Smooth muscle cell (in vitro differentiated cells): ENCODE measurements at regions not wholly inside any gene's neighbourhood (a gene's known extent, or its start where the extent isn't known, plus 50 kb on each side); places are given as distances from the start of the nearest gene placed in this dataset.
"Not testable (repeated sequence)": the region's sequence is repeated elsewhere in the genome, so short reads cannot be mapped to it uniquely, and the experiment has no call there.

ENCODE experiments used
- DNase-seq: peaks from one replicate; lab custom pipeline; 2025; ENCODE audit not compliant: unreplicated experiment; lab: John Stamatoyannopoulos, UW
- H2AFZ ChIP-seq: fragments of 200-600 bp; sonication (generic); 2 replicates; pipeline ENCODE4 v1.6.0; 2016; ENCODE audit warnings: antibody characterized with exemption, low read depth, mild to moderate bottlenecking
- H3F3A ChIP-seq: fragments of 200-600 bp; sonication (generic); 2 replicates; pipeline ENCODE4 v1.6.0; 2017; ENCODE audit warnings: antibody characterized with exemption, low read depth
- H3K27ac ChIP-seq: fragments of 200-600 bp; sonication (generic); 2 replicates; pipeline ENCODE4 v1.5.1; 2016; ENCODE audit warnings: low read depth, mild to moderate bottlenecking
- H3K27me3 ChIP-seq: fragments of 200-600 bp; sonication (generic); 2 replicates; pipeline ENCODE4 v1.6.1; 2016; ENCODE audit warnings: low read depth, mild to moderate bottlenecking
- H3K36me3 ChIP-seq: fragments of 200-600 bp; sonication (generic); 2 replicates; pipeline ENCODE4 v1.5.1; 2016; ENCODE audit warnings: low read depth
- H3K4me1 ChIP-seq: fragments of 200-600 bp; sonication (generic); 2 replicates; pipeline ENCODE4 v1.5.1; 2016; ENCODE audit warnings: low read depth
- H3K4me2 ChIP-seq: fragments of 200-600 bp; sonication (generic); 2 replicates; pipeline ENCODE4 v1.6.0; 2016; ENCODE audit warnings: mild to moderate bottlenecking
- H3K4me3 ChIP-seq: fragments of 200-600 bp; sonication (generic); 2 replicates; pipeline ENCODE4 v1.5.1; 2016; ENCODE audit warnings: mild to moderate bottlenecking
- H3K79me2 ChIP-seq: fragments of 200-600 bp; sonication (generic); 2 replicates; pipeline ENCODE4 v1.6.0; 2016; ENCODE audit warnings: low read depth, mild to moderate bottlenecking
- H3K9ac ChIP-seq: fragments of 200-600 bp; sonication (generic); 2 replicates; pipeline ENCODE4 v1.6.0; 2016; ENCODE audit warnings: low read depth
- H3K9me3 ChIP-seq: fragments of 200-600 bp; sonication (generic); replicated peaks from 2 replicates; pipeline ENCODE4 v1.5.1; 2016; ENCODE audit warnings: low read depth
- H4K20me1 ChIP-seq: fragments of 200-600 bp; sonication (generic); 2 replicates; pipeline ENCODE4 v1.6.0; 2016; ENCODE audit warnings: low read depth
- WGBS: methylation state at CpG from one replicate; pipeline ENCODE4 v1.1.7; 2016; ENCODE audit warnings: low lambda C conversion rate; 5-methylcytosine and 5-hydroxymethylcytosine counted together
- TF ChIP-seq, protein P1 (sequence below): fragments of 200-600 bp; sonication (generic); IDR thresholded peaks from 2 replicates; pipeline ENCODE4 v1.5.1; 2017; ENCODE audit warnings: borderline replicate concordance, mild to moderate bottlenecking, antibody characterized with exemption; ENCODE audit not compliant: insufficient read depth, poor library complexity, severe bottlenecking

DNA sequence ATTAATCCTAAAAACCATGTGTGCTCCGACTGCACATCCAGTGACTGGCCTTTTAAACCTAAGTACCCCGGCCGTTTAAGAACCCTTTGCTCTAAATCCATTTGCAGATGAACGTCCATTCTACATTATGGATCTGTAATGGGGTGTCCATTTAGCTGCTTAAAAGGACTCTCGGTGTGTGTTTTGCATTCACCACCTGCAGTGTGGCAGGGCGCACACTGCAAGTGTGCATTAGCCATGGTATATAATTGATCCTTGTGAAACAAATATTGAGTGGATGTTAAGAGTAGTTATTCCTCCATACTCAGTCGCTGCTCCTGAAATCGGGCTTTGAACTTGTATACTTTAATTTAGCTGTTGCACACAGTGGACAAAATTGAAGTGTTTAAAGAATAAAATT lies 190.1 kb upstream of the WWC1 start:
- DNase-seq = no peak
- Histone ChIP-seq H4K20me1 (no peaks in the 10 kb centered on the region), H2AFZ (no peak overlapping the region), H3K4me2 (no peak overlapping the region), H3K4me1 (peaks cover 11% of the 10 kb centered on the region), H3F3A (no peaks in the 10 kb centered on the region), H3K9me3 (no peaks in the 10 kb centered on the region), H3K27ac (no peak overlapping the region), H3K9ac (no peak overlapping the region), H3K79me2 (no peaks in the 10 kb centered on the region), H3K4me3 (no peak overlapping the region), H3K36me3 (no peaks in the 10 kb centered on the region), H3K27me3 (no peaks in the 10 kb centered on the region)
- TF ChIP-seq, protein P1, sequence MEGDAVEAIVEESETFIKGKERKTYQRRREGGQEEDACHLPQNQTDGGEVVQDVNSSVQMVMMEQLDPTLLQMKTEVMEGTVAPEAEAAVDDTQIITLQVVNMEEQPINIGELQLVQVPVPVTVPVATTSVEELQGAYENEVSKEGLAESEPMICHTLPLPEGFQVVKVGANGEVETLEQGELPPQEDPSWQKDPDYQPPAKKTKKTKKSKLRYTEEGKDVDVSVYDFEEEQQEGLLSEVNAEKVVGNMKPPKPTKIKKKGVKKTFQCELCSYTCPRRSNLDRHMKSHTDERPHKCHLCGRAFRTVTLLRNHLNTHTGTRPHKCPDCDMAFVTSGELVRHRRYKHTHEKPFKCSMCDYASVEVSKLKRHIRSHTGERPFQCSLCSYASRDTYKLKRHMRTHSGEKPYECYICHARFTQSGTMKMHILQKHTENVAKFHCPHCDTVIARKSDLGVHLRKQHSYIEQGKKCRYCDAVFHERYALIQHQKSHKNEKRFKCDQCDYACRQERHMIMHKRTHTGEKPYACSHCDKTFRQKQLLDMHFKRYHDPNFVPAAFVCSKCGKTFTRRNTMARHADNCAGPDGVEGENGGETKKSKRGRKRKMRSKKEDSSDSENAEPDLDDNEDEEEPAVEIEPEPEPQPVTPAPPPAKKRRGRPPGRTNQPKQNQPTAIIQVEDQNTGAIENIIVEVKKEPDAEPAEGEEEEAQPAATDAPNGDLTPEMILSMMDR = no peak
- WGBS = 89% methylated on average over 8 of the region's 8 CpGs

- not testable (repeated sequence) for H3K27me3 ChIP-seq, H3F3A ChIP-seq, H3K9ac ChIP-seq, H2AFZ ChIP-seq, H3K79me2 ChIP-seq, H3K36me3 ChIP-seq, H3K4me2 ChIP-seq, H4K20me1 ChIP-seq, H3K4me3 ChIP-seq, H3K9me3 ChIP-seq, DNase-seq, H3K27ac ChIP-seq
- peaks cover 11% of the 10 kb centered on the region for H3K4me1 ChIP-seq
- WGBS = 76% methylated on average over 6 of the region's 6 CpGs
Measured at GRCh38 chr5:168103018-168103417, 188.4 kb upstream of the WWC1 start.

GRCh38 chr5:168104350-168104749 lies 187.1 kb upstream of the WWC1 start:
- DNase-seq = no peak
- H3K4me1 ChIP-seq = peaks cover 11% of the 10 kb centered on the region
- no peak overlapping the region for H3K9ac ChIP-seq
- H2AFZ ChIP-seq = no peak overlapping the region
- TF ChIP-seq, protein P1 = no peak
- H3K9me3 ChIP-seq = no peaks in the 10 kb centered on the region
- 93% methylated on average over 12 of the region's 12 CpGs for whole genome bisulfite sequencing
- H3K4me2 ChIP-seq = no peak overlapping the region
- no peak overlapping the region for H3K27ac ChIP-seq
- H4K20me1 ChIP-seq = no peaks in the 10 kb centered on the region
- no peaks in the 10 kb centered on the region for H3K79me2 ChIP-seq
- no peaks in the 10 kb centered on the region for H3K36me3 ChIP-seq
- H3F3A ChIP-seq = no peaks in the 10 kb centered on the region
- no peaks in the 10 kb centered on the region for H3K27me3 ChIP-seq
- H3K4me3 ChIP-seq = no peak overlapping the region

- no peak for DNase-seq
- Histone ChIP-seq H3K36me3 (no peaks in the 10 kb centered on the region), H3F3A (no peaks in the 10 kb centered on the region), H3K4me3 (no peak overlapping the region), H3K9me3 (no peaks in the 10 kb centered on the region), H3K27me3 (no peaks in the 10 kb centered on the region), H3K9ac (no peak overlapping the region), H4K20me1 (no peaks in the 10 kb centered on the region), H3K4me2 (no peak overlapping the region), H3K27ac (no peak overlapping the region), H3K4me1 (peaks cover 11% of the 10 kb centered on the region), H2AFZ (no peak overlapping the region), H3K79me2 (no peaks in the 10 kb centered on the region)
- TF ChIP-seq, protein P1 = no peak
- WGBS = 77% methylated on average over 7 of the region's 7 CpGs
Measured at GRCh38 chr5:168104811-168105481, 186.5 kb upstream of the WWC1 start.
